ENCODE measurements at regions not wholly inside any gene's neighbourhood (a gene's known extent, or its start where the extent isn't known, plus 50 kb on each side); places are given as distances from the start of the nearest gene placed in this dataset.
"Not testable (repeated sequence)": the region's sequence is repeated elsewhere in the genome, so short reads cannot be mapped to it uniquely, and the experiment has no call there.

DNA sequence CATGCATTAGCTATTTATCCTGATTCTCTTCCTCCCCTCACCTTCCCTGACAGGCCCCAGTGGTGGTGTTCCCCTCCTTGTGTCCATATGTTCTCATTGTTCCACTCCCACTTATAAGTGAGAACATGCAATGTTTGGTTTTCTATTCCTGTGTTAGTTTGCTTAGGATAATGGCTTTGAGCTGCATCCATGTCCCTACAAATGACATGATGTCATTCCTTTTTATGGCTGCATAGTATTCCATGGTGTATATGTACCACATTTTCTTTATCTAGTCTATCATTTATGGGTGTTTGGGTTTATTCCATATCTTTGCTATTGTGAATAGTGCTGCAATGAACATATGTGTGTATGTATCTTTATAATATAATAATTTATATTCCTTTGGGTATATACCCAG, 219.4 kb downstream of the CYB561 start:
- H3K9me1 ChIP-seq (ENCODE audit: control insufficient read depth, insufficient read depth, low read length); BruUV-seq (replicated peaks); H4K20me1 ChIP-seq (replicated peaks; ENCODE audit: control insufficient read depth, insufficient read depth, low read length); H3K79me2 ChIP-seq (ENCODE audit: control insufficient read depth, insufficient read depth, low read length); H2AFZ ChIP-seq (ENCODE audit: low read depth, low read length); H3K4me2 ChIP-seq (ENCODE audit: insufficient read depth, low read length); H3K27ac ChIP-seq (ENCODE audit: extremely low read depth, low read depth, low read length); H3K9ac ChIP-seq (ENCODE audit: insufficient read depth in 1 of 2, low read depth in 2 of 2, low read length in 2 of 2); H3K36me3 ChIP-seq (ENCODE audit: control insufficient read depth, insufficient read depth, low read length); ATAC-seq; POLR2A ChIA-PET; H3K27me3 ChIP-seq (ENCODE audit: control insufficient read depth in 2 of 2, insufficient read depth in 2 of 2, low read length in 2 of 2); H3K4me1 ChIP-seq (replicated peaks in 1 of 2; ENCODE audit: control insufficient read depth in 2 of 2, insufficient read depth in 2 of 2, low read length in 2 of 2); H3K9me3 ChIP-seq (replicated peaks; ENCODE audit: control insufficient read depth, insufficient read depth, low read depth, low read length); H3K4me3 ChIP-seq; CTCF ChIA-PET (ENCODE audit: low intra/inter-chr PET ratio); DNase-seq (ENCODE audit: extremely low read depth in 1 of 4, low spot score in 3 of 4); FAIRE-seq; in situ Hi-C loops (cut with MboI): not testable (repeated sequence)
- TF ChIP-seq ZNF146 (CRISPR knock-in tag; IDR thresholded peaks at IDR 0.05; ENCODE audit: unreplicated experiment): peak; percentile 83
- intact Hi-C loops (cut with micrococcal nuclease): loop anchor here (10.0 kb wide), 1 partner anchor 178 kb away; no protein-coding TSS in a partner anchor

DNA sequence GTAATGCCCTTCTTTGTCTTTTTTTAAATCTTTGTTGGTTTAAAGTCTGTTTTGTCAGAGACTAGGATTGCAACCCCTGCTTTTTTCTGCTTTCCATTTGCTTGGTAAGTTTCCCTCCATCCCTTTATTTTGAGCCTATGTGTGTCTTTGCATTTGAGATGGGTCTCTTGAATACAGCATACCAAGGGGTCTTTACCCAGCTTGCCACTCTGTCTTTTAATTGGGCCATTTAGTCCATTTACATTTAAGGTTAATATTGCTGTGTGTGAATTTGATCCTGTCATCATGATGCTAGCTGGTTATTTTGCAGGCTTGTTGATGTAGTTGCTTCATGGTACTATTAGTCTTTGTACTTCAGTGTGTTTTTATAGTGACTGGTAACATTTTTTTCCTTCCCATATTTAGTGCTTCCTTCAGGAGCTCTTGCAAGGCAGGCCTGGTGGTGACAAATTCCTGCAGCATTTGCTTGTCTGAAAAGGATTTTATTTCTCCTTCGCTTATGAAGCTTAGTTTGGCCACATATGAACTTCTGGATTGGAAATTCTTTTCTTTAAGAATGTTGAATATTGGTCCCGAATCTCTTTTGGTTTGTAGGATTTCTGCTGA, 215.0 kb downstream of the CYB561 start:
- H3K79me2 ChIP-seq (ENCODE audit: control insufficient read depth, insufficient read depth, low read length); H3K4me3 ChIP-seq; H2AFZ ChIP-seq (ENCODE audit: low read depth, low read length); FAIRE-seq; in situ Hi-C loops (cut with MboI); H3K9ac ChIP-seq (ENCODE audit: insufficient read depth in 1 of 2, low read depth in 2 of 2, low read length in 2 of 2); H3K4me2 ChIP-seq (ENCODE audit: insufficient read depth, low read length); H4K20me1 ChIP-seq (replicated peaks; ENCODE audit: control insufficient read depth, insufficient read depth, low read length); DNase-seq (ENCODE audit: extremely low read depth in 1 of 4, low spot score in 3 of 4); H3K9me1 ChIP-seq (ENCODE audit: control insufficient read depth, insufficient read depth, low read length); H3K27ac ChIP-seq (ENCODE audit: extremely low read depth, low read depth, low read length); H3K9me3 ChIP-seq (replicated peaks; ENCODE audit: control insufficient read depth, insufficient read depth, low read depth, low read length); BruUV-seq (replicated peaks); H3K27me3 ChIP-seq (ENCODE audit: control insufficient read depth in 2 of 2, insufficient read depth in 2 of 2, low read length in 2 of 2); H3K36me3 ChIP-seq (ENCODE audit: control insufficient read depth, insufficient read depth, low read length); CTCF ChIA-PET (ENCODE audit: low intra/inter-chr PET ratio); H3K4me1 ChIP-seq (replicated peaks in 1 of 2; ENCODE audit: control insufficient read depth in 2 of 2, insufficient read depth in 2 of 2, low read length in 2 of 2); intact Hi-C loops (cut with micrococcal nuclease); ATAC-seq: not testable (repeated sequence)
- WGBS (ENCODE audit: insufficient coverage, low coverage, missing lambda C conversion rate): 10% methylated on average over 2 of the region's 2 CpGs
- POLR2A ChIA-PET: interaction anchor here (0.9 to 1.0 kb wide), 3 partner anchors 9 to 42 kb away, joined by 3 to 6 read pairs (median 3); no protein-coding TSS in a partner anchor
